Activated CD8-positive, alpha-beta memory T cell treated with anti-CD3 and anti-CD28 coated beads, Interleukin-2, amount 50 U/mL, for 24 hours (primary cell): ENCODE measurements at regions not wholly inside any gene's neighbourhood (a gene's known extent, or its start where the extent isn't known, plus 50 kb on each side); places are given as distances from the start of the nearest gene placed in this dataset.

Experiments
- DNase-seq: peaks from one replicate; pipeline ENCODE4 v3.0.0-alpha.2; 2020; ENCODE audit errors: extremely low read depth

DNA sequence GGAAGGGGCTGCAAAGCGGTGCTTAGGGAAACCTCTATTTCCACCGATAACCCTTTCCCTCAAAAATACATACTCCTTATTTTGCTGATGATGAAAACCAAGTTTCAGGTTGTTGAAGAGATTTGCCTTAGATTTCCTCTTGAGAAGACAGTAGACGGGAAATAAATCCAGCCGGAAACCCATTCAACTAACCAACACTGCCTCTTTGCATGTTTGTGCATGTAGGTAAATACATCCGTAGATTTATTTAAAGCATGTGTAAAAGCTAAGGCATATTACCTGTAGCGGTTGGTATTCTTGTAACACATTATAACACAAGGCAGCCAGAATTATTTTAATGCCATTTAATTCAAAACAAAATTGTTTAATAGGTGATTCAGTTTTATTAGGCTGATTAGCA, 136.3 kb upstream of the SLC22A23 start:
- DNase-seq: no peak

DNA sequence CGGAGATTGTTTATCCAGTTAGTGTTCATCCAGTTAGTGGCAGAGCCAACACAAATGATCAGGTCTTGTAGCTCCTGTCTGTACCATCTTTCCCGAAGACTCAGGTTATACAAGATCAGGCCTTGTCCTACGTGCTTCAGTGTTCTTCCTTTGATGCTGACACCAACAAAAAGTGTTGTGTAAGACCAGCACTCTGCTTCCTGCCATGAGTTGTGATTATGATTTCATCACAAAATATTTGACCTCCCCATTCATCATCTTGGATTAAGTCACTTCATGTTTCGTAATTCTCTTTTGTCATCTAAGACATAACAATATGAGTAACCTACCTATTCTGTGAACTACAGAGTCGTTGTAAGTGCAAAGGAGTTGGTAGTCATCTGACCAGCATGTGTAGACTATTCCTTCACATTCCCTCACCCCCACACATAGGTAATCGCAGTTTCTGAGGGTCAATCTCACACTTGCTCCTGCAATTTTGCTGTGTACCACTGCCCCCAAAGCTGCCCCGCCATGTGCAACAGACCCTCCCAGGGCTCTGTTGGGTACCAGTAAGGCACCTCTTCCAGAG, 135.6 kb upstream of the SLC22A23 start:
- no peak for DNase-seq

GRCh38 chr6:3591970-3592369, 135.1 kb upstream of the SLC22A23 start:
- no peak for DNase-seq

DNA sequence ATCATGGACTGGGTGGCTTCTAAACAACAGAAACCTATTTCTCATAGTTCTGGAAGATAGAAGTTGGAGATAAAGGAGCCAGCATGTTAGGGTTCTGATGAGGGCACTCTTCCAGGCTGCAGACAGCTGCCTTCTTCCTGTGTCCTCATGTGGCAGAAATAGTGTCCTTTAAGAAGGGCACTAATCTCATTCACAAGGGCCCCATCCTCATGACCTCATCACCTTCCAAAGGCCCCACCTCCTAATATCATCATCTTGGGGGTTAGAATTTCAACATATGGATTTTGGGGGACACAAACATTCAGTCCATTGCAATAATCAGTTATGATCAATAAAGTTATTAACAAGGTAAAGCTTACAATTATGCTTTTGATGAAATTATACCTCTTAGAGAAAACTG, 130.8 kb upstream of the SLC22A23 start:
- no peak for DNase-seq

DNA sequence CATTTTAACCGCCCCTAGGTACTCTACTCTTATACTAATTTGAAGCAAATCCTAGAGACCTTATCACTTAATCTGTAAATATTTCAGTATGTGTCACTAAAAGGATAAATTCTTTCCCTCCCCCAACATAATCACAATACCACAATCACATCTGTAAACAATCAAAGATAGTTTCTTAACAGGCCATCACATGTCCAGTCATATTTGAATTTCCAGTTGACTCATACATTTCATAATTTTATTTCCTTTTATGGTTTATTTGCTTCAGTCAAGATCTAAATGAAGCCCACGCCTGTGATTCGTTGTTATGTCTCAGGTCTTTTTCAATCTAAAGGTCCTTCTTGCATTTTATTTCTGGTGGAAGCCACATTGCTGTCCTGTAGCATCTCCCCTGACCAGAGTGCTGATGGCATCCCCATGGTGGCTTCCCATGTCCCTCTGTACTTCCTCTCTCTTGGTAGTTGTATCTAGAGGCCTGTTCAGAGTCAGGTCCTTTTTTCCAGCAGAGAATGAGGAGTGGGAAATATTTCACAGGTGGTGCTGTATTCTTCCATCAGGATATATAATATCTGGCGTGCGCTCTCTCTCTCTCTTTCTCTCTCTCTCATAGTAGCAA, 128.6 kb upstream of the SLC22A23 start:
- no peak for DNase-seq

- no peak for DNase-seq
These were observed 127.8 kb upstream of the SLC22A23 start for GRCh38 chr6:3584606-3585005.

GRCh38 chr6:3581469-3581868, 124.6 kb upstream of the SLC22A23 start:
- DNase-seq: no peak

DNA sequence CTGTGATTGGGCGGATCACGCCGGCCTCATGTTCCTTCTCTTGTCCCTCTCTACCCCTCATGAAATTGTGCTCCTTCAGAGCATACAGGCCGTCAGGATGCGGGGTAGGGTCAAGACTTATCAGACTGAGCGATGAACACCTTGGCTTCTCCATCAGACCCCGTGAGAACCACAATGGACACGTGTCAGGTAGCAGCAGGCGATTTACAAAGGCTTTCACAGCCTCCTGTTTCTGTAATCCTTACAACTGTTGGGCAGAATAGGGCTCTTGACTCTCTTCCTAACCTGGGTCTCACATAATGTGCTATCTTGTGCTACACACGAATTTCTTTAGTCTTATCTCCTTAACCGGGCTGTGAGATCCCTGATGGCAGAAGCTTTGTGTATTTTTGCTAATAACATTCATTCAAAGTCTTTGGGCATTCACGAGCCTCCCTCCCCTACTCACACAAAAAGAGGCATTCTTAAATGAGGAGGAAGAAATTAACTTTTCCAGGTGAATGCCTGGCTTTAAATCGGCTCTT, 122.9 kb upstream of the SLC22A23 start:
- no peak for DNase-seq

DNA sequence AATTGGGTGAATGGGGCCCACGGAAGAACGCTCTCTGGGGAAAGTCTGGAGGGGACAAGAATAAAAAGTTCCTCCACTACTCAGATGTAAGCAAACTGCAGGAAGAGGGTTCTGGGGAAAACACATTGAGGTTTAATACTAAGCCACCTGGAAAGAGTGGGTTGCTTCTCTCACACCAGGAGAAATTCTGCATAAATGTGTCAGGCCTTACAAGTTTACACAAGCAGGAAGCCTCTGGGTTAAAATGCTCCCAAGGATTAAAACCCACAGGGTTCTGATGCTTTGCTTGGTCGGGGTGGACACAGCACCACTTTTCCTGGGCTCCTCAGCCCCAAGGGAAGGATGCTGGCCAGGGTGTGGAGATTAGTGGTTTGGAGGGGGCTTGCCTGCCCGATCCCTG, 122.1 kb upstream of the SLC22A23 start:
- no peak for DNase-seq

- DNase-seq: no peak
These were observed 120.7 kb upstream of the SLC22A23 start for GRCh38 chr6:3577517-3577916.

GRCh38 chr6:3575701-3576100, 118.9 kb upstream of the SLC22A23 start:
- DNase-seq: no peak

DNA sequence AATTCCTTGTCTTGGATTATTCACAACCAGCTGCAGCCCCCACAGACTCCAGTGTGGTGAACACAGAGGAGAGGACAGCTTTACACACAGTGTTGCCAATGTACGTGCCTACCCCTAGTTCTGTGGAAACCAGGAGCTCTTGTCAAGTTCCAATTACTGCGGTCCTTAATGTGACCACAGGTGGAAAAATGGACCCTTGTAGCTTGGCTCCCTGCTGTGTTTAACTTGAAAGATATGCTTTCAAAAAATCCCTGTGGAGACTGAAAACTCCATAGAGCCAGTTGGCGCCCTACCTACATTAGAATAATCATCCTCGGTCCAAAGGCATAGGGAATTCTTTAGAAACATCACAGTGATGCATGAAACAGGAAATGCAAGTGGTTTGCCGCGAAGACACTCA, 118.3 kb upstream of the SLC22A23 start:
- no peak for DNase-seq

- no peak for DNase-seq
These were observed 116.8 kb upstream of the SLC22A23 start for GRCh38 chr6:3573670-3574069.

- DNase-seq: no peak
These were observed 115.0 kb upstream of the SLC22A23 start for GRCh38 chr6:3571836-3572235.

DNA sequence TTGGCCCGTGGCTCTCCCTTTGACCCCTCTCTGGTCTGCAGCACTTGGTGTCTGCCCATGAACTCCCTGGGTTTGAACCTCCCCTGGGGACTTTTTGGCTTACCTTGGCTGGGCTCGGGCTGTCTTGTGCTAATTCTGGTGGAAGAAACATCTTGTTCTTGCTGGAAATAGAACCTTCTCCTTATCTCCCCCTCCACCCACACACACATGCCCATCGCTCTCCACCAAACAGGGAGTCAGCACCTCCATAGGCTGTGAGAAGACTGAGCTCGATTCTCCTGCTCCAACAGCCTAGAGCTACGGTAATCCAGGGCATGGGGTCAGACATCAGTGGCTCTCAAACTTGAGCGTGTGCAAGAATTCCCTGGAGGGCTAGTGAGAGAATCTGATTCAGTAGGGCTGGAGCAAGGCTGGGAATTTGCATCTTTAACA, 114.4 kb upstream of the SLC22A23 start:
- DNase-seq: no peak

- no peak for DNase-seq
These were observed 113.0 kb upstream of the SLC22A23 start for GRCh38 chr6:3569816-3570215.

- no peak for DNase-seq
These were observed 111.7 kb upstream of the SLC22A23 start for GRCh38 chr6:3568396-3569082.

DNA sequence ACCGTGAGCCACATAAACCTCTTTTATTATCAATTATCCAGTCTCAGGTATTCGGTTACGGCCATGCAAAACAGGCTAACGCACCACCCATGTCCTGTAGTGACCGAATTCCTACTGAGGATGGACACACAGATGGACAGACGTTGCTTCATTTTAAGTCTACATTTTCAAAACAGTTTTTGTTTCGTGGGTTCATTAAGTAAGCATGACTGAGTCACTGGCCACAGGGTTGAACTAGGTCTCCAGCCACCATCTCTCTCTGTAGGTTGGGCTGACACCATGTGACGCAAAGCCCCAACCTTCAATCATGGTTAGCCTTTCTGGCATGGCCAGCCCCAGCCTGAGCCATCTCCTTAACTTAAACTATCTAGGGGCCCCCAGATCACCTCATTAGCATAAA, 110.0 kb upstream of the SLC22A23 start:
- DNase-seq: no peak

GRCh38 chr6:3565291-3565690, 108.4 kb upstream of the SLC22A23 start:
- no peak for DNase-seq

DNA sequence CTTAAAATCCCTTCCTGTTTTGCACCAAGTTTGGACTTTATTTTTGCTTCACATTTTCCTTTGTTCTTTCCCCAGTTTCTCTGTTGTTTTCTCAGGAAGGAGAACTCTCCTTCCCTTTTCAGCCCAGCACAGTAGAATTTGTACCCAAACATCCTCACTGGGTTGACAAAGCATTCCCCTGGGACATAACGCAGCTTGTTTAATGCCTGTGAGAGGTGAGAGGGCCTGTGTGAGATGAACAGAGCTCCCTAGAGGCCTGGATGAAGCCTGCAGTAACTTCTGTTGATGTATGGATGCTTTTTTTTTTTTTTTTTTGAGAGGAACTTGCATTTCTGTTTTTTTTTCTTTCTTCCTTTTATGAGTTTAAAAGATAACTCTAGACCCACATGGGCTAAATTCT, 104.9 kb upstream of the SLC22A23 start:
- DNase-seq: no peak

- DNase-seq: no peak
These were observed 103.4 kb upstream of the SLC22A23 start for GRCh38 chr6:3560211-3560610.

GRCh38 chr6:3559561-3559960, 102.7 kb upstream of the SLC22A23 start:
- DNase-seq: no peak

- no peak for DNase-seq
These were observed 100.5 kb upstream of the SLC22A23 start for GRCh38 chr6:3557336-3557735.
